Nephron progenitor cell (in vitro differentiated cells): ENCODE measurements at regions not wholly inside any gene's neighbourhood (a gene's known extent, or its start where the extent isn't known, plus 50 kb on each side); places are given as distances from the start of the nearest gene placed in this dataset.
A peak's percentile ranks its signal among the peaks of the same experiment; 100 is the strongest.
"Not testable (repeated sequence)": the region's sequence is repeated elsewhere in the genome, so short reads cannot be mapped to it uniquely, and the experiment has no call there.

Experiments used
- DNase-seq: peaks from one replicate; pipeline ENCODE4 v3.0.0; 2021
- H3K27ac Mint-ChIP-seq: 2 replicates; pipeline ENCODE4 v1.8.0; 2021; ENCODE audit warnings: mild to moderate bottlenecking, moderate library complexity, mixed read lengths
- H3K27me3 Mint-ChIP-seq: 2 replicates; pipeline ENCODE4 v1.8.0; 2021; ENCODE audit warnings: mild to moderate bottlenecking, low read depth, mixed read lengths; ENCODE audit not compliant: poor library complexity
- H3K36me3 Mint-ChIP-seq: 2 replicates; pipeline ENCODE4 v1.8.0; 2021; ENCODE audit warnings: low read depth, mixed read lengths
- H3K4me1 Mint-ChIP-seq: 2 replicates; pipeline ENCODE4 v1.8.0; 2021; ENCODE audit warnings: mixed read lengths
- H3K4me3 Mint-ChIP-seq: 2 replicates; pipeline ENCODE4 v1.8.0; 2021; ENCODE audit warnings: mild to moderate bottlenecking, moderate library complexity, mixed read lengths
- H3K9me3 Mint-ChIP-seq: 2 replicates; pipeline ENCODE4 v1.8.0; 2021; ENCODE audit warnings: mild to moderate bottlenecking, moderate library complexity, mixed read lengths
- CTCF ChIP-seq: fragments of 200-600 bp; sonication (generic); IDR thresholded peaks from 2 replicates; pipeline ENCODE4 v1.5.0; 2021; ENCODE audit warnings: antibody characterized with exemption

GRCh38 chr20:7155282-7155681 is 387.8 kb downstream of the BMP2 start:
- Mint-ChIP-seq H3K4me3 (no peak overlapping the region), H3K4me1 (no peaks in the 10 kb centered on the region), H3K36me3 (no peaks in the 10 kb centered on the region), H3K27ac (no peak overlapping the region), H3K9me3 (no peaks in the 10 kb centered on the region), H3K27me3 (no peaks in the 10 kb centered on the region)
- TF ChIP-seq CTCF: no peak
- DNase-seq: no peak

GRCh38 chr20:7155794-7156193 is 388.3 kb downstream of the BMP2 start:
- H3K4me3 Mint-ChIP-seq: no peak overlapping the region
- H3K27ac Mint-ChIP-seq: no peak overlapping the region
- no peaks in the 10 kb centered on the region for H3K27me3 Mint-ChIP-seq
- no peaks in the 10 kb centered on the region for H3K4me1 Mint-ChIP-seq
- no peak for TF ChIP-seq CTCF
- H3K9me3 Mint-ChIP-seq: no peaks in the 10 kb centered on the region
- no peaks in the 10 kb centered on the region for H3K36me3 Mint-ChIP-seq
- no peak for DNase-seq

GRCh38 chr20:7159903-7160302 is 392.4 kb downstream of the BMP2 start:
- no peaks in the 10 kb centered on the region for H3K27me3 Mint-ChIP-seq
- H3K4me3 Mint-ChIP-seq: no peak overlapping the region
- no peaks in the 10 kb centered on the region for H3K4me1 Mint-ChIP-seq
- H3K36me3 Mint-ChIP-seq: peaks cover 10% of the 10 kb centered on the region
- no peak for DNase-seq
- H3K9me3 Mint-ChIP-seq: peaks cover 21% of the 10 kb centered on the region
- no peak overlapping the region for H3K27ac Mint-ChIP-seq
- TF ChIP-seq CTCF: no peak

- DNase-seq: no peak
- Mint-ChIP-seq H3K4me1 (no peaks in the 10 kb centered on the region), H3K27me3 (no peaks in the 10 kb centered on the region), H3K36me3 (peaks cover 10% of the 10 kb centered on the region), H3K4me3 (no peak overlapping the region), H3K27ac (no peak overlapping the region), H3K9me3 (peaks cover 28% of the 10 kb centered on the region)
- peak; percentile 31 for TF ChIP-seq CTCF
Observed at GRCh38 chr20:7161690-7162089, 394.2 kb downstream of the BMP2 start.

- Mint-ChIP-seq H3K27ac (no peak overlapping the region), H3K27me3 (no peaks in the 10 kb centered on the region), H3K4me1 (peaks cover 25% of the 10 kb centered on the region), H3K9me3 (peaks cover 11% of the 10 kb centered on the region), H3K4me3 (no peak overlapping the region), H3K36me3 (no peaks in the 10 kb centered on the region)
- no peak for TF ChIP-seq CTCF
- DNase-seq: no peak
Observed at GRCh38 chr20:7171911-7172310, 404.4 kb downstream of the BMP2 start.

GRCh38 chr20:7174554-7174953 is 407.1 kb downstream of the BMP2 start:
- H3K9me3 Mint-ChIP-seq: peaks cover 18% of the 10 kb centered on the region
- peaks cover 10% of the 10 kb centered on the region for H3K4me1 Mint-ChIP-seq
- no peak for DNase-seq
- no peaks in the 10 kb centered on the region for H3K27me3 Mint-ChIP-seq
- H3K27ac Mint-ChIP-seq: no peak overlapping the region
- TF ChIP-seq CTCF: no peak
- no peaks in the 10 kb centered on the region for H3K36me3 Mint-ChIP-seq
- H3K4me3 Mint-ChIP-seq: no peak overlapping the region

GRCh38 chr20:7175827-7176226 is 408.3 kb downstream of the BMP2 start:
- H3K36me3 Mint-ChIP-seq, H3K4me1 Mint-ChIP-seq, H3K27ac Mint-ChIP-seq, H3K27me3 Mint-ChIP-seq, H3K4me3 Mint-ChIP-seq, DNase-seq: not testable (repeated sequence)
- peaks cover 21% of the 10 kb centered on the region for H3K9me3 Mint-ChIP-seq
